Trophoblast cell (in vitro differentiated cells and primary cell): ENCODE measurements at regions not wholly inside any gene's neighbourhood (a gene's known extent, or its start where the extent isn't known, plus 50 kb on each side); places are given as distances from the start of the nearest gene placed in this dataset.

Experiments
- DNase-seq, 2 donors: peaks; one replicate each; pipeline ENCODE4 v3.0.0-alpha.2; 2016
- H2AFZ ChIP-seq: 2 replicates; pipeline ENCODE4 v1.6.1; 2013; ENCODE audit warnings: low read length, moderate library complexity, mild to moderate bottlenecking; ENCODE audit not compliant: insufficient read depth, poor library complexity
- H2AK5ac ChIP-seq: 2 replicates; pipeline ENCODE4 v1.6.1; 2013; ENCODE audit warnings: mild to moderate bottlenecking, low read length
- H2BK120ac ChIP-seq: 2 replicates; pipeline ENCODE4 v1.6.1; 2013; ENCODE audit warnings: low read length, mild to moderate bottlenecking, moderate library complexity; ENCODE audit not compliant: insufficient read depth, poor library complexity
- H2BK12ac ChIP-seq: 2 replicates; pipeline ENCODE4 v1.6.1; 2013; ENCODE audit warnings: mild to moderate bottlenecking, low read length, moderate library complexity
- H2BK5ac ChIP-seq: 2 replicates; pipeline ENCODE4 v1.6.1; 2013; ENCODE audit warnings: low read length, low read depth, moderate library complexity, mild to moderate bottlenecking; ENCODE audit not compliant: poor library complexity
- H3K14ac ChIP-seq: 2 replicates; pipeline ENCODE4 v1.6.1; 2013; ENCODE audit warnings: mild to moderate bottlenecking, low read length
- H3K18ac ChIP-seq: 2 replicates; pipeline ENCODE4 v1.6.1; 2013; ENCODE audit warnings: mild to moderate bottlenecking, low read length
- H3K23ac ChIP-seq: 2 replicates; pipeline ENCODE4 v1.6.1; 2013; ENCODE audit warnings: low read length
- H3K27ac ChIP-seq: 2 replicates; pipeline ENCODE4 v1.5.1; 2013; ENCODE audit warnings: low read depth, mild to moderate bottlenecking, inconsistent platforms, low read length, moderate library complexity
- H3K27me3 ChIP-seq: 2 replicates; pipeline ENCODE4 v1.6.1; 2013; ENCODE audit warnings: inconsistent platforms, mild to moderate bottlenecking, low read length, moderate library complexity; ENCODE audit not compliant: insufficient read depth
- H3K36me3 ChIP-seq, 2 experiments: 1 replicate in 1 of 2; 2 replicates in 1 of 2; pipeline ENCODE4 v1.6.1; 2013; ENCODE audit warnings: low read length in 2 of 2, mild to moderate bottlenecking in 2 of 2, moderate library complexity in 1 of 2; ENCODE audit not compliant: insufficient read depth in 2 of 2, control insufficient read depth in 1 of 2
- H3K4ac ChIP-seq: 2 replicates; pipeline ENCODE4 v1.6.1; 2013; ENCODE audit warnings: low read depth, mild to moderate bottlenecking, low read length, moderate library complexity
- H3K4me1 ChIP-seq, 2 experiments: 1 replicate in 1 of 2; 2 replicates in 1 of 2; pipeline ENCODE4 v1.6.1; 2013; ENCODE audit warnings: low read length in 2 of 2, mild to moderate bottlenecking in 2 of 2, moderate library complexity in 1 of 2; ENCODE audit not compliant: insufficient read depth in 2 of 2, control insufficient read depth in 1 of 2
- H3K4me2 ChIP-seq: 2 replicates; pipeline ENCODE4 v1.6.1; 2013; ENCODE audit warnings: inconsistent platforms, mild to moderate bottlenecking, low read length, moderate library complexity
- H3K4me3 ChIP-seq: 2 replicates; pipeline ENCODE4 v1.5.1; 2013; ENCODE audit warnings: mild to moderate bottlenecking, low read depth, low read length, inconsistent platforms
- H3K79me1 ChIP-seq: one replicate; pipeline ENCODE4 v1.6.1; 2013; ENCODE audit warnings: low read length
- H3K79me2 ChIP-seq: 2 replicates; pipeline ENCODE4 v1.6.1; 2013; ENCODE audit warnings: low read length, mild to moderate bottlenecking; ENCODE audit not compliant: control insufficient read depth, insufficient read depth, poor library complexity
- H3K9ac ChIP-seq: 2 replicates; pipeline ENCODE4 v1.6.1; 2013; ENCODE audit warnings: mild to moderate bottlenecking, low read length
- H3K9me3 ChIP-seq: 2 replicates; pipeline ENCODE4 v1.6.1; 2013; ENCODE audit warnings: low read depth, mild to moderate bottlenecking, control low read depth, inconsistent platforms, low read length; ENCODE audit not compliant: insufficient read depth
- H4K12ac ChIP-seq: 2 replicates; pipeline ENCODE4 v1.6.1; 2013; ENCODE audit warnings: low read depth, mild to moderate bottlenecking, low read length, moderate library complexity
- H4K8ac ChIP-seq: 2 replicates; pipeline ENCODE4 v1.6.1; 2013; ENCODE audit warnings: low read depth, mild to moderate bottlenecking, low read length, moderate library complexity
- H4K91ac ChIP-seq: one replicate; pipeline ENCODE4 v1.6.1; 2013; ENCODE audit warnings: low read depth, mild to moderate bottlenecking, low read length, moderate library complexity
- WGBS: extraction: QIAGEN DNeasy Blood & Tissue Kit; methylation state at CpG from one replicate; pipeline ENCODE4 v1.1.7; 2013; ENCODE audit warnings: missing lambda C conversion rate; ENCODE audit not compliant: insufficient read length, insufficient coverage; ENCODE audit errors: extremely low coverage; 5-methylcytosine and 5-hydroxymethylcytosine counted together

- no CpG with 5 or more reads among the region's 1 CpG for WGBS
- no peak overlapping the region for H3K4me2 ChIP-seq
- no peaks in the 10 kb centered on the region for H3K27me3 ChIP-seq
- no peaks in the 10 kb centered on the region for H3K79me1 ChIP-seq
- H3K14ac ChIP-seq: no peak overlapping the region
- H3K79me2 ChIP-seq: no peaks in the 10 kb centered on the region
- no peak overlapping the region for H4K91ac ChIP-seq
- H2AFZ ChIP-seq: no peak overlapping the region
- H3K27ac ChIP-seq: no peak overlapping the region
- H3K23ac ChIP-seq: no peak overlapping the region
- H3K18ac ChIP-seq: no peak overlapping the region
- H3K9ac ChIP-seq: no peak overlapping the region
- DNase-seq: no peak
- H2BK12ac ChIP-seq: no peak overlapping the region
- no peak overlapping the region for H2BK5ac ChIP-seq
- H2AK5ac ChIP-seq: no peak overlapping the region
- H4K12ac ChIP-seq: no peak overlapping the region
- no peak overlapping the region for H4K8ac ChIP-seq
- no peak overlapping the region for H3K4me3 ChIP-seq
- H3K9me3 ChIP-seq: no peaks in the 10 kb centered on the region
- no peak overlapping the region for H3K4ac ChIP-seq
- no peak overlapping the region for H2BK120ac ChIP-seq
- peaks cover 0 to 2% of the 10 kb centered on the region in 2 experiments for H3K4me1 ChIP-seq
- no peaks in the 10 kb centered on the region for H3K36me3 ChIP-seq
Measured at GRCh38 chr9:1776668-1777067, 238.5 kb upstream of the SMARCA2 start.

GRCh38 chr9:1791191-1791590 is 224.0 kb upstream of the SMARCA2 start:
- Histone ChIP-seq H3K27ac (no peak overlapping the region), H3K4me3 (no peak overlapping the region), H3K79me2 (no peaks in the 10 kb centered on the region), H3K4me1 (no peaks in the 10 kb centered on the region), H3K9ac (no peak overlapping the region), H4K12ac (no peak overlapping the region), H3K27me3 (no peaks in the 10 kb centered on the region), H2BK12ac (no peak overlapping the region), H3K9me3 (no peaks in the 10 kb centered on the region), H2AK5ac (no peak overlapping the region), H3K4ac (no peak overlapping the region), H2BK120ac (no peak overlapping the region), H2AFZ (no peak overlapping the region), H2BK5ac (no peak overlapping the region), H3K4me2 (no peak overlapping the region), H3K14ac (no peak overlapping the region), H3K79me1 (no peaks in the 10 kb centered on the region), H4K8ac (no peak overlapping the region), H4K91ac (no peak overlapping the region), H3K23ac (no peak overlapping the region), H3K18ac (no peak overlapping the region), H3K36me3 (no peaks in the 10 kb centered on the region)
- no peak for DNase-seq
- WGBS: no CpG with 5 or more reads among the region's 6 CpGs

DNA sequence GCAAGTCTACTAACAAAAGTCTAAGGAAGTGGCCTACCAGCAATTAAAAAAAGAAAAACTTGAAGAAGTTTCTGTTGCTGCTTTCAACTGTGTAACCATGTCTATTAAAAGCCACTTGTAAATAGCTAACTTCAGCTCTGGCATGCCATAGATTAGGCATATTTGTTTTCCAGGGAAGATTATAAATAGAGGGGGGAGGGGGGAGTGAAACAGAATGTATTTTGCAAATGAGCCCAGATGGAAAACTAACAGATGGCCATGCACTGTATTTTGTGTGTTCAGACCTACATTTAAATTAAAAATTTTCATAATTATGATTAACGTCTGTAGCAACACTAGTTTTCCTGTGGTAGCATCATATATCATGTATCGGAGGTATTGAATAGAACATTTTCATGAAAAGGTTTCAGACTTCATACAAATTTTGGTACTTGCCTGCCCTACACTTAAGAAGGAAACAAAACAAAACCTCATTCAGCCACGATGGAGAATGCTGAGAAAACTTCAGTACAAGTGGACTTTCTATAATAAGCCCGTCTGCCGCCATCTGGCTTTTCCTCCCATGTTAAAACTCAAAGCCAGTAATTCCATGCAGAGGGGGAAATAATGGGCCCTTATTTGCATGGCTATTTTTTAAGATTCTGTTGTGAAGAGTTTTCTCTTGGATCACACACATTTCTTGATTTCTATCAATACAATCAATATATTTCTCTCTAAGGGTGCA is 220.4 kb upstream of the SMARCA2 start:
- H3K9me3 ChIP-seq: no peaks in the 10 kb centered on the region
- no peak overlapping the region for H3K27ac ChIP-seq

DNA sequence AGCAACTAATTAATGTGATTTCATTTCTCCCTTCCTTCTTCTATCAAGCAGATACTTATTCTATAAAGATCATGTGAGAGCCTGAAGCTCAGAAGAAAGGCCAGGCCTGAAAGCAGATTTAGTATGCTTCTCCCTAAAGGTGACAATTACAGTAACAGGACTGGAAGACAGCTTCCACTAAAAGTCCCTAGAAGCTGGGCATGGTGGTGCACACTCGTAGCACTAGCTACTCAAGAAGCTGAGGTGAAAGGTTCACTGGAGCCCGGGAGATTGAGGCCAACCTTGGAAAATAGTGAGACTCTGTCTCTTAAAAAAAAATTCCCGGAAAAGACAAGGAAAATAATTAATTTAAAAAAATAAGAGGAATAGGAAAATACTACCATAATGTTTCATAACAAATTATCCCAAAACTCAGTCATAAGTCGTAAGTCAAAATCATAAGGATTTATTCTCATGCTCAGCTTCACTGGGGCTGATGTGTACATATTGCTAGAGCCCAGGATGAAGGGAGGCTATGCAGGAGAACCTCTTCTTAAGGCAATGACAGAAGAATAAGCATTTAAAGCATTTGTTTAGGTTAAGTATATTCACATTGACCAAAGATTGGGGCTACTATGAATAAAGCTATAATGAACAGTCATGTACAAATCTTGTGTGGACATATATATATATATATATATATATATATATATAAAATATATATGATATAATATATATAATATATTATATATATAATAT is 210.8 kb upstream of the SMARCA2 start:
- Histone ChIP-seq H2BK5ac (no peak overlapping the region), H3K23ac (no peak overlapping the region), H2BK12ac (no peak overlapping the region), H3K27ac (no peak overlapping the region), H3K27me3 (no peaks in the 10 kb centered on the region), H3K4ac (no peak overlapping the region), H4K91ac (no peak overlapping the region), H3K4me2 (no peak overlapping the region), H2AFZ (no peak overlapping the region), H3K18ac (no peak overlapping the region), H3K79me1 (no peaks in the 10 kb centered on the region), H4K12ac (no peak overlapping the region), H2AK5ac (no peak overlapping the region), H2BK120ac (no peak overlapping the region), H3K9me3 (peaks cover 2% of the 10 kb centered on the region), H3K36me3 (no peaks in the 10 kb centered on the region), H3K9ac (no peak overlapping the region), H3K79me2 (no peaks in the 10 kb centered on the region), H3K14ac (no peak overlapping the region), H3K4me3 (no peak overlapping the region), H3K4me1 (no peaks in the 10 kb centered on the region), H4K8ac (no peak overlapping the region)
- WGBS: no CpG with 5 or more reads among the region's 4 CpGs
- no peak for DNase-seq

More for the DNA sequence above, 220.4 kb upstream of the SMARCA2 start:
- Histone ChIP-seq H3K9ac (no peak overlapping the region), H2AK5ac (no peak overlapping the region), H3K36me3 (no peaks in the 10 kb centered on the region), H3K4ac (no peak overlapping the region), H3K4me3 (no peak overlapping the region), H4K12ac (no peak overlapping the region), H2BK5ac (no peak overlapping the region), H3K18ac (no peak overlapping the region), H3K79me1 (no peaks in the 10 kb centered on the region), H2BK12ac (no peak overlapping the region), H2BK120ac (no peak overlapping the region), H3K27me3 (no peaks in the 10 kb centered on the region), H3K79me2 (no peaks in the 10 kb centered on the region), H3K23ac (no peak overlapping the region), H4K91ac (no peak overlapping the region), H3K4me2 (no peak overlapping the region), H3K4me1 (no peaks in the 10 kb centered on the region), H4K8ac (no peak overlapping the region), H3K14ac (no peak overlapping the region), H2AFZ (no peak overlapping the region)
- DNase-seq: no peak
- WGBS: no CpG with 5 or more reads among the region's 5 CpGs
